ENCODE measurements at regions not wholly inside any gene's neighbourhood (a gene's known extent, or its start where the extent isn't known, plus 50 kb on each side); places are given as distances from the start of the nearest gene placed in this dataset.

DNA sequence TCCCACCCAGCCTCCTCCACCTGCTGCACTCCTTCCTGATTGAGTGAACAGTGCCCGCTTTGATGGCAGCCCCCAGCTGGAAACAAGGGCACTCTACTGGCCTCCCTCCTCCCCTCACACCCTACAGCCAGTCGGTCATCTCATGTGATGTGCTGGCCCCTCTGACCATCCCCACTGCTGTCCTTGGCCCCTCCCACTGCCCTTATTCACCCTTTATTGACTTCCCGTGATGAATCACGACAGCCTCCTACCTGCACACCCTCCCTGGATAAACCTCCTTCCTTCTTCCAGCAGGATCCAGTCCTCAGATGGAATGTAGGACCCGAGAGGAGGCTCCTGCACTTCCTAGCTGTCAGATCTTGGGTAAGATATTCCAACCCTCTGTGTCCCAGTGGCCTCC is 186.5 kb upstream of the SH3BP4 start:
- FAIRE-seq: no peak
- Histone ChIP-seq H3K36me3 (ENCODE audit: control insufficient read depth in 2 of 2, extremely low read depth in 1 of 2, insufficient read depth in 2 of 2, low read length in 2 of 2) (no peaks in the 10 kb centered on the region), H3K9me1 (ENCODE audit: control insufficient read depth, extremely low read depth, insufficient read depth, low read length) (no peaks in the 10 kb centered on the region), H3K4me1 (ENCODE audit: control insufficient read depth, extremely low read depth, insufficient read depth, low read length) (no peaks in the 10 kb centered on the region), H2AFZ (ENCODE audit: control insufficient read depth, low read length) (no peak overlapping the region), H3K9me3 (ENCODE audit: control insufficient read depth, low read depth, low read length) (no peaks in the 10 kb centered on the region), H3K4me3 (ENCODE audit: control insufficient read depth in 2 of 3, extremely low read depth in 1 of 3, insufficient read depth in 2 of 3, low read depth in 1 of 3, low read length in 3 of 3) (no peak overlapping the region), H3K4me2 (ENCODE audit: control insufficient read depth, extremely low read depth, insufficient read depth, low read depth, low read length) (no peak overlapping the region), H4K20me1 (ENCODE audit: control insufficient read depth, extremely low read depth, insufficient read depth, low read length) (no peaks in the 10 kb centered on the region), H3K27me3 (ENCODE audit: control insufficient read depth, extremely low read depth, insufficient read depth, low read length) (peaks cover 9% of the 10 kb centered on the region), H3K27ac (ENCODE audit: control insufficient read depth, insufficient read depth, low read length) (no peak overlapping the region), H3K9ac (ENCODE audit: control insufficient read depth, extremely low read depth, insufficient read depth, low read length) (no peak overlapping the region), H3K79me2 (ENCODE audit: control insufficient read depth, insufficient read depth, low read length) (no peaks in the 10 kb centered on the region)
- dilution Hi-C loops (cut with MboI; ENCODE audit: extremely low pct_ligation_motif_present, low sequenced_read_pairs): no loop called here
- DNase-seq (ENCODE audit: low read depth, low spot score): no peak
- TF ChIP-seq EZH2 (IDR thresholded peaks at IDR 0.05; ENCODE audit: low read length): no peak
- TF ChIP-seq, protein P1, sequence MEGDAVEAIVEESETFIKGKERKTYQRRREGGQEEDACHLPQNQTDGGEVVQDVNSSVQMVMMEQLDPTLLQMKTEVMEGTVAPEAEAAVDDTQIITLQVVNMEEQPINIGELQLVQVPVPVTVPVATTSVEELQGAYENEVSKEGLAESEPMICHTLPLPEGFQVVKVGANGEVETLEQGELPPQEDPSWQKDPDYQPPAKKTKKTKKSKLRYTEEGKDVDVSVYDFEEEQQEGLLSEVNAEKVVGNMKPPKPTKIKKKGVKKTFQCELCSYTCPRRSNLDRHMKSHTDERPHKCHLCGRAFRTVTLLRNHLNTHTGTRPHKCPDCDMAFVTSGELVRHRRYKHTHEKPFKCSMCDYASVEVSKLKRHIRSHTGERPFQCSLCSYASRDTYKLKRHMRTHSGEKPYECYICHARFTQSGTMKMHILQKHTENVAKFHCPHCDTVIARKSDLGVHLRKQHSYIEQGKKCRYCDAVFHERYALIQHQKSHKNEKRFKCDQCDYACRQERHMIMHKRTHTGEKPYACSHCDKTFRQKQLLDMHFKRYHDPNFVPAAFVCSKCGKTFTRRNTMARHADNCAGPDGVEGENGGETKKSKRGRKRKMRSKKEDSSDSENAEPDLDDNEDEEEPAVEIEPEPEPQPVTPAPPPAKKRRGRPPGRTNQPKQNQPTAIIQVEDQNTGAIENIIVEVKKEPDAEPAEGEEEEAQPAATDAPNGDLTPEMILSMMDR (optimal IDR thresholded peaks at IDR 0.05 in 1 of 3, IDR thresholded peaks at IDR 0.05 in 1 of 3, conservative IDR thresholded peaks at IDR 0.05 in 1 of 3; ENCODE audit: extremely low read depth in 1 of 3, insufficient read depth in 2 of 3, low read length in 3 of 3): no peak

DNA sequence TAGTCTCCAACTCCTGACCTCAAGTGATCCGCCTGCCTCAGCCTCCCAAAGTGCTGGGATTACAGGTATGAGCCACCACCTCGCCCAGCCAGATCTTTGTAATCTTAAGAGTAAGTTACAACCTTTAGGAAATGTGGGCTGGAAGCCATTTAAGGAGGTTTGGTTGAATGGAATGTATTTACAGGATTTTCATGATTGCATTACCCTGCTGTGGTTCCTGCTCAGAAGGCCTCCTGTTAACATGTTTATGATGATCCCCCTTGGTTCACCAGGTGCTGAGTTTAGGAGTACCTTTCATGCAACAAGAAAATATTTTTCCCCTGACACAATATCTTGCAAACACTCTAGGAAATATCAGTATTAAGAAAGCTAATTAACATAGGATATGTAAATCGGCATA is 187.4 kb upstream of the SH3BP4 start:
- no peak overlapping the region for H2AFZ ChIP-seq (ENCODE audit: control insufficient read depth, low read length)
- no peaks in the 10 kb centered on the region for H3K9me1 ChIP-seq (ENCODE audit: control insufficient read depth, extremely low read depth, insufficient read depth, low read length)
- peaks cover 8% of the 10 kb centered on the region for H3K27me3 ChIP-seq (ENCODE audit: control insufficient read depth, extremely low read depth, insufficient read depth, low read length)
- H3K4me2 ChIP-seq (ENCODE audit: control insufficient read depth, extremely low read depth, insufficient read depth, low read depth, low read length): no peak overlapping the region
- H3K79me2 ChIP-seq (ENCODE audit: control insufficient read depth, insufficient read depth, low read length): no peaks in the 10 kb centered on the region
- no peak overlapping the region for H3K27ac ChIP-seq (ENCODE audit: control insufficient read depth, insufficient read depth, low read length)
- no peaks in the 10 kb centered on the region for H3K9me3 ChIP-seq (ENCODE audit: control insufficient read depth, low read depth, low read length)
- no peak overlapping the region for H3K4me3 ChIP-seq (ENCODE audit: control insufficient read depth in 2 of 3, extremely low read depth in 1 of 3, insufficient read depth in 2 of 3, low read depth in 1 of 3, low read length in 3 of 3)
- dilution Hi-C loops (cut with MboI; ENCODE audit: extremely low pct_ligation_motif_present, low sequenced_read_pairs): no loop called here
- H3K36me3 ChIP-seq (ENCODE audit: control insufficient read depth in 2 of 2, extremely low read depth in 1 of 2, insufficient read depth in 2 of 2, low read length in 2 of 2): no peaks in the 10 kb centered on the region
- no peak for TF ChIP-seq EZH2 (IDR thresholded peaks at IDR 0.05; ENCODE audit: low read length)
- TF ChIP-seq, protein P1 (optimal IDR thresholded peaks at IDR 0.05 in 1 of 3, IDR thresholded peaks at IDR 0.05 in 1 of 3, conservative IDR thresholded peaks at IDR 0.05 in 1 of 3; ENCODE audit: extremely low read depth in 1 of 3, insufficient read depth in 2 of 3, low read length in 3 of 3): no peak
- H3K9ac ChIP-seq (ENCODE audit: control insufficient read depth, extremely low read depth, insufficient read depth, low read length): no peak overlapping the region
- no peaks in the 10 kb centered on the region for H4K20me1 ChIP-seq (ENCODE audit: control insufficient read depth, extremely low read depth, insufficient read depth, low read length)
- DNase-seq (ENCODE audit: low read depth, low spot score) (no peak), FAIRE-seq (no peak)
- no peaks in the 10 kb centered on the region for H3K4me1 ChIP-seq (ENCODE audit: control insufficient read depth, extremely low read depth, insufficient read depth, low read length)

Measured in keratinocyte (primary cell).